GM21529 (cell line): ENCODE measurements at regions not wholly inside any gene's neighbourhood (a gene's known extent, or its start where the extent isn't known, plus 50 kb on each side); places are given as distances from the start of the nearest gene placed in this dataset.
"Not testable (repeated sequence)": the region's sequence is repeated elsewhere in the genome, so short reads cannot be mapped to it uniquely, and the experiment has no call there.

Experiments used
- ATAC-seq: cut with Tn5 transposase; IDR thresholded peaks from one replicate; pipeline ENCODE4 v1.9.1; 2021; ENCODE audit not compliant: unreplicated experiment

DNA sequence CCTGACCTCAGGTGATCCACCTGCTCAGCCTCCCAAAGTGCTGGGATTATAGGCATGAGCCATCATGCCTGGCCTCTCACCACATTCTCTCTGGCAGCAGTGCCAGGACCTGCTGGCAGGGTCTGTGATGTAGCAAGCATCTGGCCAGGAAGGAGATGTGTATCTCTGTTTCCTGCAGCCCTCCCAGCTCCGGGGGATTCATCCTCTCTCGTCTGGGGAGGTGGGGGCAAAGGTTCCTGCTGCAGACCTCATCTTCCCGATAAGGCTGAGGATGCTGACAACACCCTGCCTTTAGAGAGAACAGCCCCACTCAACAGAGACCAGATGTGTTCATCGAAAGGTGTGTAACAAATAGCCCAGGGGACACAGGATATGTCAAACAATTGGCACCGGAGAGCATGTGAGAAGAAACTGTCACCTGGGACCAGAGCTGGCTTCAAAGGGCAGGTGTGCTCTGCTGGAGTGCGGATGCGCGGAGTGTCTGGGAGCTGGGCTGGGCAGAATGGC lies 54.8 kb upstream of the SEC14L1 start:
- ATAC-seq, result no peak

DNA sequence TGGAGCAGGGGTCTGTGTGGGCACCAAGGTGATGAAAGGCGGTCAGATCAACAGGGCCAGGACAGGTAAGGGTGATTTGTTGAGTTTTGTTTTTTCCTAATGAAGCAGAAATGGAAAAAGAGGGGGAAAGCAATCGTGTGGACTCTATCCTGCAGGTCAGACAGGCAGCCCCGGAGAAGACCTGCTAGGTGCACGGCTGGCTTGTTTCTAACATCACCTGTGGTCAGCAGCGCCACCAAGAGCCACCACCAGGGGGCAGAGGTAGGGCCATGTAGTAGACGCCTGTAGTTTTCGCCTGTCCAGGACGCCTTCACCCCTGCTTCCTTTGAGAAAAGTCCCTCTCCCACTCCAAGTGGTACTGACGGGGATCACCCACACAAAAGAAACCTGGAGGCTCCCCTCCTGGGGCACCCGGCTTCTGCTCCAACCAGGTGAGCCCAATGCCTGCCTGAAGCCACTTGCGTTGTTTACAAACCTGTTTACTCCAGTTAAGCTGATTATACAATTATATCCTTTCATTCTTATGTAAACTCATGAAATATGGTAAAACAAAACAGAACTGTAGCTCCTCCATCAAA lies 54.2 kb upstream of the SEC14L1 start:
- ATAC-seq, result no peak

DNA sequence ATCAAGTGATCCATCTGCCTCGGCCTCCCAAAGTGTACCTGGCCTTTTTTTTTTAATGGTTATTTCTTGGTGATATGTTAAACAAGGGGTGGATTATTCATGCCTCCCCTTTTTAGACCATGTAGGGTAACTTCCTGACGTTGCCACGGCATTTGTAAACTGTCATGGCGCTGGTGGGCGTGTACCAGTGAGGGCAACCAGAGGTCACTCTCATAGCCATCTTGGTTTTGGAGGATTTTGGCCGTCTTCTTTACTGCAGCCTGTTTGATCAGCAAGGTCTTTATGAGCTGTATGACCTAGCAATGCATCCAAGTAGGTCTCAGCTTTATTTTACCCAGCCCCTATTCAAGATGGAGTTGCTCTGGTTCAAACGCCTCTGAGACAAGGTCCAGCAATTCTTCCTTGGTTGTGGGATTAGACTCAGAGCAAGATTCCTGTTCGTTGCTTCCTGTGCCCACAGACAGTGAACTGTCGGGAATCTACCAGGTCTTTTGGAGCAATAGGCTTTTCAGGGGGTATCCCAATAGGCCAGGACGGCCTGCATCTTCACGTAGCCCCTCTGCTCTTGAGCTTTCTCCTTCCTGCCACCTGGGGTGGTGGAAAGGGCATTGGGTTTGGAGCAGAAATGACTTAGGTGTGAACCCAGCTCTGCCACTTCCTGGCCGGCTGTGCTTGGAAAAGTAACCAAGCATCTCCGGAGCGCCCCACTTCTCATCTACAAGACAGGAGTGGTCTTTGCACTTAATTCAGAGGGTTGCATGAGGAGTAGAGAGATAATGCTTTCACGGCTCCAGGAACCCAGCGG lies 52.9 kb upstream of the SEC14L1 start:
- ATAC-seq, result peak; percentile 5

DNA sequence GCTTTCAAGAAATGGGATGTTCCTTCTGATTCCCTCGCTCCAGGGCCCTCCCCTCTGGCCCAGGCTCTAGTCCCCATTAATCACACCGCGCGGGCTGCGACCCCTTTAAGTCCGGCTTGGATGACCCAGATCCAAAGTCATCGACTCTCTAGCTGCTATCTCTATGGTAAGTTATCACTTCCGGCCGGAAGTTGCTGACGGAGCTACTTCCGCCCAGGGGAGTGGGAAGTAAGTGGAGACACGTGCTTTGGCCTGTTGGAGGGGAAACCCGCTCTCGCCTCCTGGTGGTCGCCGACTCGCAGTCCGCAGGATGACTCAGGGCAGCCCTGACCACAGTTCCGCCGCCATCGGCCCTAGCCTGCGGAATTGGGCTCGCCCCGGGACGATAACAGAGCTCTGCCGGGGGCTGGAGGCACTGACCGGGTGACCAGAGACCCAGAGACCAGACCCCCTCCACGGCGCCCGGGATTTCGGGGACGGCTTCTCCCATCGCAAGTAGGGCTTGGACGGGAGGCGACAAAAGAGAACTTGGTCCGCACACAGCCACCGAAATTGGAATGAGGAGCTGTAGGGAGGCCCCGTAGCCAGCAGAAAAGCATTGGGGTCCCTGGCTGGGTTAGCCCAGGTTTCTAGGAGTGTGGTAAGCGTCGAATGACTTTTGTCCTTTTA lies 52.2 kb upstream of the SEC14L1 start:
- peak; percentile 72 for ATAC-seq

DNA sequence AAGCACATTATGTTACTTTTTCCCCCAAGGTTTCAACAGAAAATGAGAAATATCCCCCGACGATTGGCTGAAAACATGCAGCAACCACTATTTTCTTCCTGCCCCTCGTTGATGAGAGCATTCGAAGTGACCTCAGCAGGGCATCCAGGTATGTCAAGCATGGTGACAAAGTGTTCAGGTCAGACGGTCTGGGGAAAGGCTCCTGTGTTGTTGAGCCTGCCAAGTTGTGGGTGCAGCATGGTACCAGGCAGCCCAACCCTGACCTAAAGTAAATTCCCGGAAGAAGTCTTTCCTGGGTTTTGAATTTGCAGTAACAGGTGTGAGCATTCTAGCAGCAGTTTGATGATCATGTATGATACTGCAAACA lies 51.7 kb upstream of the SEC14L1 start:
- no peak for ATAC-seq

DNA sequence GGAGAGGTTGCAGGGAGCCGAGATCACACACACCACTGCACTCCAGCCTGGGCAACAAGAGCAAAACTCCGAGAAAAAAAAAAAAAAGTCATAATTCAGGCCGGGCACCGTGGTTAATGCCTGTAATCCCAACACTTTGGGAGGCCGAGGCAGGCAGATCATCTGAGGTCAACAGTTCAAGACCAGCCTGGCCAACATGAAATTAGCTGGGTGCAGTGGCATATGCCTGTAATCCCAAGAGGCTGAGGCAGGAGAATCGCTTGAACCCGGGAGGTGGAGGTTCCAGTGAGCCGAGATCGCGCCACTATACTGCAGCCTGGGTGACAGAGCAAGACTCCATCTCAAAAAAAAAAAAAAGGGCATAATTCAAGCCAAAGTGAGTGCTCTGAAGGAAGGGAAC lies 50.8 kb upstream of the SEC14L1 start:
- ATAC-seq, result not testable (repeated sequence)

DNA sequence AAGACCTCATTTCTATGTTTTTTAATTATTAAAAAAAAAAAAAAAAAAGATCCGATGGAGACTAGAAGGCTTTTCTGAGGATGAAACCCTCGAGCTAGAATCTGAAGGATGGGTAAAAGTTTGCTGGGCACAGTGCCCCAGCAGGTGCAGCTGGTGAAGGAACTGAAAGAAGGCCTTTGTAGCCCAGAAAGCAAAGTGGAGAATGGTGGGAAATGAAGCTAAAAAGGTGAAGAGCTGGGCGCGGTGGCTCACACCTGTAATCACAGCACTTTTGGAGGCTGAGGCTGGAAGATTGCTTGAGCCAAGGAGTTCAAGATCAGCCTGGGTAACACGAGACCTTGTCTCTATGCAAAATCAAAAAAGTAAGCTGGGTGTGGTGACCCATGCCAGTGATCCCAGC lies 50.3 kb upstream of the SEC14L1 start:
- ATAC-seq, result no peak
